Hepatocyte (in vitro differentiated cells): ENCODE measurements at regions not wholly inside any gene's neighbourhood (a gene's known extent, or its start where the extent isn't known, plus 50 kb on each side); places are given as distances from the start of the nearest gene placed in this dataset.

Experiments used
- DNase-seq: peaks from one replicate; pipeline ENCODE4 v3.0.0-alpha.2; 2016; ENCODE audit warnings: low spot score
- H2AFZ ChIP-seq: fragments of 200-600 bp; sonication (generic); 2 replicates; pipeline ENCODE4 v1.6.0; 2016; ENCODE audit warnings: antibody characterized with exemption, mild to moderate bottlenecking
- H3K27ac ChIP-seq: fragments of 200-600 bp; sonication (generic); 2 replicates; pipeline ENCODE4 v1.5.1; 2016; ENCODE audit warnings: mild to moderate bottlenecking
- H3K27me3 ChIP-seq: fragments of 200-600 bp; sonication (generic); 2 replicates; pipeline ENCODE4 v1.6.1; 2016
- H3K36me3 ChIP-seq: fragments of 200-600 bp; sonication (generic); replicated peaks from 2 replicates; pipeline ENCODE4 v1.5.1; 2016; ENCODE audit warnings: low read depth; ENCODE audit not compliant: insufficient read depth
- H3K4me1 ChIP-seq: fragments of 200-600 bp; sonication (generic); 2 replicates; pipeline ENCODE4 v1.5.1; 2016; ENCODE audit warnings: mild to moderate bottlenecking, moderate library complexity; ENCODE audit not compliant: insufficient read depth
- H3K4me2 ChIP-seq: fragments of 200-600 bp; sonication (generic); 2 replicates; pipeline ENCODE4 v1.6.0; 2016
- H3K4me3 ChIP-seq: fragments of 200-600 bp; sonication (generic); 2 replicates; pipeline ENCODE4 v1.5.1; 2016; ENCODE audit warnings: mild to moderate bottlenecking
- H3K79me2 ChIP-seq: fragments of 200-600 bp; sonication (generic); 2 replicates; pipeline ENCODE4 v1.6.0; 2017; ENCODE audit warnings: mild to moderate bottlenecking
- H3K9me2 ChIP-seq: fragments of 200-600 bp; sonication (generic); replicated peaks from 2 replicates; pipeline ENCODE4 v1.6.0; 2017; ENCODE audit warnings: mild to moderate bottlenecking; ENCODE audit not compliant: insufficient read depth
- H3K9me3 ChIP-seq: fragments of 200-600 bp; sonication (generic); 2 replicates; pipeline ENCODE4 v1.5.1; 2016; ENCODE audit warnings: low read depth, mild to moderate bottlenecking
- H4K20me1 ChIP-seq: fragments of 200-600 bp; sonication (generic); 2 replicates; pipeline ENCODE4 v1.6.0; 2016; ENCODE audit warnings: mild to moderate bottlenecking; ENCODE audit not compliant: insufficient read depth, poor library complexity, severe bottlenecking
- EZH2 ChIP-seq: fragments of 200-600 bp; sonication (generic); IDR thresholded peaks from 2 replicates; pipeline ENCODE4 v1.6.1; 2016; ENCODE audit warnings: antibody characterized with exemption, mild to moderate bottlenecking, borderline replicate concordance
- EZH2phosphoT487 ChIP-seq: fragments of 200-600 bp; sonication (generic); IDR thresholded peaks from one replicate; pipeline ENCODE4 v1.6.1; 2018; ENCODE audit warnings: antibody characterized with exemption, mild to moderate bottlenecking, low read depth, moderate library complexity; ENCODE audit not compliant: unreplicated experiment, severe bottlenecking
- WGBS: methylation state at CpG from one replicate; pipeline ENCODE4 v1.1.6; 2016; ENCODE audit warnings: low lambda C conversion rate; ENCODE audit errors: missing lambda C conversion rate; 5-methylcytosine and 5-hydroxymethylcytosine counted together
- TF ChIP-seq, protein P1 (sequence below): fragments of 200-600 bp; sonication (generic); IDR thresholded peaks from 2 replicates; pipeline ENCODE4 v1.5.1; 2016; ENCODE audit warnings: antibody characterized with exemption, mild to moderate bottlenecking; ENCODE audit not compliant: poor library complexity

DNA sequence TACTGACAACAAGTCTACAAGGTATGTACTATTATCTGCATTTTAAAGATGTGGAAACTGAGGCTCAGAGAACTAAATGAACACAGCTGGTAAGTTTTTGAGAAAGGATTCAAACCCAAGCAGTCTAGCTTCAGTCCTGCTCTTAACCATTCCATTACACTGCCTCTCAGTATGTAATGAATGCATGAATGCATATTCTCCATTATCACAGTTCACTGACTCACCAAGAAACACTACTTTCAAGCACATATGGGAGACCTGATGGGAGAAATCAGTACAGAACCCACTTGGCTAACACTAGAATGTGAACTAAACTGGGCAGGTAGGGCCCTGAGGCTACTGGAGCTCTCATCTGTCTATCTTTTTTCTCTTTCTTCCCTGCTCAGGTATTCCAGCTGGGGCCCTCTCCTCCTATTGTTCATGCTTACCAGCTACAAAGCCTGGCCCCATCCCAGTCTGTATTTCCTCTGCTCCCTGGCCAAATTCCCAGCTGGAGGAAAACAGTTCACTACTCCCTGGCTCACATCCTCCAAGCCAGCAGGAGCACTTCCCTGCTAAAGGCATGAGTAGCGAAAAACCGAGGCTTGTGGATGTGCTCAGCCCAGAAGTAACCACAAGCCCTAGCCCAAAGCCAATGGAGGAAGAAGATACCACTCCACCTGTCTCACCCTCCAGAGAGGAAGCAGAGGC is 178.2 kb upstream of the ARHGEF9 start:
- TF ChIP-seq, protein P1, sequence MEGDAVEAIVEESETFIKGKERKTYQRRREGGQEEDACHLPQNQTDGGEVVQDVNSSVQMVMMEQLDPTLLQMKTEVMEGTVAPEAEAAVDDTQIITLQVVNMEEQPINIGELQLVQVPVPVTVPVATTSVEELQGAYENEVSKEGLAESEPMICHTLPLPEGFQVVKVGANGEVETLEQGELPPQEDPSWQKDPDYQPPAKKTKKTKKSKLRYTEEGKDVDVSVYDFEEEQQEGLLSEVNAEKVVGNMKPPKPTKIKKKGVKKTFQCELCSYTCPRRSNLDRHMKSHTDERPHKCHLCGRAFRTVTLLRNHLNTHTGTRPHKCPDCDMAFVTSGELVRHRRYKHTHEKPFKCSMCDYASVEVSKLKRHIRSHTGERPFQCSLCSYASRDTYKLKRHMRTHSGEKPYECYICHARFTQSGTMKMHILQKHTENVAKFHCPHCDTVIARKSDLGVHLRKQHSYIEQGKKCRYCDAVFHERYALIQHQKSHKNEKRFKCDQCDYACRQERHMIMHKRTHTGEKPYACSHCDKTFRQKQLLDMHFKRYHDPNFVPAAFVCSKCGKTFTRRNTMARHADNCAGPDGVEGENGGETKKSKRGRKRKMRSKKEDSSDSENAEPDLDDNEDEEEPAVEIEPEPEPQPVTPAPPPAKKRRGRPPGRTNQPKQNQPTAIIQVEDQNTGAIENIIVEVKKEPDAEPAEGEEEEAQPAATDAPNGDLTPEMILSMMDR: no peak
- no peak for TF ChIP-seq EZH2
- no peak for TF ChIP-seq EZH2phosphoT487
- H3K4me1 ChIP-seq: no peaks in the 10 kb centered on the region
- no peak for DNase-seq
- no peak overlapping the region for H3K4me2 ChIP-seq
- H3K36me3 ChIP-seq: no peaks in the 10 kb centered on the region
- H4K20me1 ChIP-seq: no peaks in the 10 kb centered on the region
- H3K27me3 ChIP-seq: no peaks in the 10 kb centered on the region
- 76% methylated on average over 2 of the region's 2 CpGs for WGBS
- H3K79me2 ChIP-seq: no peaks in the 10 kb centered on the region
- H3K9me3 ChIP-seq: no peaks in the 10 kb centered on the region
- no peak overlapping the region for H3K27ac ChIP-seq
- no peak overlapping the region for H2AFZ ChIP-seq
- no peaks in the 10 kb centered on the region for H3K9me2 ChIP-seq
- no peak overlapping the region for H3K4me3 ChIP-seq

DNA sequence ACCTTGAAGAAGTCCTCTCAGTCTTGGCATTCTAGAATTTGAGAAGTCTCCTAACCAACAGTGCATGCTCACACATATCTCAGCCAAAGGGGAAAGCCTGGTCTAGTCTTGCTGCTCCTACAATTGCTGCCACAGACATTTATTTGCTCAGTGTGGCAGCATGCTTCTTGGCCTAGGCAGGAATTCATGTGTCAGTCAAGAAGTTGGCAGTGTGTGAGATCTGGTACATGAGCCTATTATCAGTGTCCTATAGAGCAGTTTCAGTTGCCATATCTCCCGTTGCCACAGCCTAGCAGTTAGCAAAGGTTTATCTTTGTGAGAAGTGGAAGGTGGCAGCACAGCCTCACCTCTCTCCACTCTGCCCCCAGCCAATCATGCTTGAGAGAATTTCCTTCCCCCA is 176.9 kb upstream of the ARHGEF9 start:
- H3K27ac ChIP-seq: no peak overlapping the region
- H4K20me1 ChIP-seq: no peaks in the 10 kb centered on the region
- WGBS: 31% methylated on average over 1 of the region's 1 CpG
- H3K9me3 ChIP-seq: no peaks in the 10 kb centered on the region
- TF ChIP-seq EZH2: no peak
- TF ChIP-seq, protein P1: no peak
- TF ChIP-seq EZH2phosphoT487: no peak
- no peaks in the 10 kb centered on the region for H3K79me2 ChIP-seq
- no peaks in the 10 kb centered on the region for H3K4me1 ChIP-seq
- no peak overlapping the region for H2AFZ ChIP-seq
- H3K9me2 ChIP-seq: no peaks in the 10 kb centered on the region
- H3K36me3 ChIP-seq: no peaks in the 10 kb centered on the region
- no peak overlapping the region for H3K4me2 ChIP-seq
- DNase-seq: no peak
- H3K4me3 ChIP-seq: no peak overlapping the region
- H3K27me3 ChIP-seq: no peaks in the 10 kb centered on the region

DNA sequence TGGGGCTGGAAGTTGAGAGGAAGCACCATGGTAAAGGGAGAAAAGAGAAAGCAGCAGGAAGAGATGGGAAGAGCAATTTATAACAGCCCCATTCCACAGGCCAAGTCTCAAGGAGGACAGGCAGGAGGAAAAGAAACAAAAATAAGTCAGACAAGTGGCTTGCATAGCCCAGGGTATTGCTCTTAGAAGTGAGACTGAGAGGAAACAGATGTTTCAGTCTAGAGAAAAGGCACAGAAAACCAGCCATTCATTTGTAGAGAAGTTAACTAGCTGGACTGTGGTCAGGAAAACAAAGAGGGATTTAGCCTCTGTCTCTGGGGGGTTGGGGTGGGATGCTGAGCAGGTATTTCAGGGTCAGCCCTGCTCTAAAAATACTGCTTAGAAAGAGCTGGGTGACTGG is 175.0 kb upstream of the ARHGEF9 start:
- no peak overlapping the region for H3K27ac ChIP-seq
- TF ChIP-seq, protein P1: no peak
- TF ChIP-seq EZH2: no peak
- no peak for TF ChIP-seq EZH2phosphoT487
- H4K20me1 ChIP-seq: no peaks in the 10 kb centered on the region

More for the DNA sequence above, 175.0 kb upstream of the ARHGEF9 start:
- H3K36me3 ChIP-seq: no peaks in the 10 kb centered on the region
- H3K4me1 ChIP-seq: no peaks in the 10 kb centered on the region
- H3K79me2 ChIP-seq: no peaks in the 10 kb centered on the region
- H3K4me3 ChIP-seq: no peak overlapping the region
- no peaks in the 10 kb centered on the region for H3K9me2 ChIP-seq
- H3K9me3 ChIP-seq: no peaks in the 10 kb centered on the region
- H3K27me3 ChIP-seq: no peaks in the 10 kb centered on the region
- H3K4me2 ChIP-seq: no peak overlapping the region
- H2AFZ ChIP-seq: no peak overlapping the region
- no peak for DNase-seq
